IMR-90 (cell line): ENCODE measurements at regions not wholly inside any gene's neighbourhood (a gene's known extent, or its start where the extent isn't known, plus 50 kb on each side); places are given as distances from the start of the nearest gene placed in this dataset.

Experiments used
- ATAC-seq: fragments of 200-7000 bp; cut with Tn5 transposase; 2 replicates; pipeline ENCODE4 v1.9.1; 2020; ENCODE audit warnings: low read depth, mild to moderate bottlenecking, moderate library complexity
- BruUV-seq: library from RNA; stranded (reverse); fragments of 400-500 nt; replicated peaks from 2 replicates; lab custom pipeline; 2021; lab: Mats Ljungman, UMichigan
- CTCF ChIA-PET: fragments of 300-600 bp; formaldehyde crosslinking; extraction: SDS; loops from one replicate; lab custom pipeline; 2021; ENCODE audit warnings: antibody characterized with exemption; lab: Yijun Ruan, JAX
- POLR2A ChIA-PET: fragments of 300-600 bp; sonication (Branson Sonifier 250); formaldehyde crosslinking; loops from one replicate; lab custom pipeline; 2022; ENCODE audit warnings: antibody characterized with exemption; ENCODE audit not compliant: unreplicated experiment; lab: Charles Lee
- DNase-seq: peaks from one replicate; pipeline ENCODE4 v3.0.0; 2013
- H2AFZ ChIP-seq: replicated peaks from 2 replicates; pipeline ENCODE3; 2013; ENCODE audit warnings: low read length, mild to moderate bottlenecking; ENCODE audit not compliant: poor library complexity
- H2AK5ac ChIP-seq: 2 replicates; pipeline ENCODE4 v1.6.1; 2013; ENCODE audit warnings: low read depth, low read length, inconsistent platforms
- H2AK9ac ChIP-seq: replicated peaks from 2 replicates; pipeline ENCODE3; 2013; ENCODE audit warnings: mild to moderate bottlenecking, low read depth, low read length, moderate library complexity; ENCODE audit not compliant: poor library complexity
- H2BK120ac ChIP-seq: 2 replicates; pipeline ENCODE4 v1.6.1; 2013; ENCODE audit warnings: low read depth, low read length, inconsistent platforms
- H2BK15ac ChIP-seq: 3 replicates; pipeline ENCODE4 v1.6.1; 2013; ENCODE audit warnings: low read depth, low read length, inconsistent platforms
- H2BK20ac ChIP-seq: 2 replicates; pipeline ENCODE4 v1.6.1; 2013; ENCODE audit warnings: low read depth, mild to moderate bottlenecking, inconsistent platforms, low read length, moderate library complexity
- H2BK5ac ChIP-seq: 2 replicates; pipeline ENCODE4 v1.6.1; 2013; ENCODE audit warnings: mild to moderate bottlenecking, low read depth, low read length, inconsistent platforms; ENCODE audit not compliant: poor library complexity, severe bottlenecking
- H3K14ac ChIP-seq: replicated peaks from 2 replicates; pipeline ENCODE4 v1.6.1; 2013; ENCODE audit warnings: low read depth, low read length, inconsistent platforms
- H3K18ac ChIP-seq: 2 replicates; pipeline ENCODE4 v1.6.1; 2013; ENCODE audit warnings: low read depth, low read length, control low read depth
- H3K23ac ChIP-seq: 2 replicates; pipeline ENCODE4 v1.6.1; 2013; ENCODE audit warnings: low read depth, low read length, inconsistent platforms
- H3K27ac ChIP-seq: 2 replicates; pipeline ENCODE4 v1.5.1; 2013; ENCODE audit warnings: mild to moderate bottlenecking, control low read depth, low read length; ENCODE audit not compliant: insufficient read depth
- H3K27me3 ChIP-seq: 2 replicates; pipeline ENCODE4 v1.6.1; 2013; ENCODE audit warnings: low read length; ENCODE audit not compliant: control insufficient read depth, insufficient read depth
- H3K36me3 ChIP-seq: 2 replicates; pipeline ENCODE4 v1.6.1; 2013; ENCODE audit warnings: low read length, mixed read lengths; ENCODE audit not compliant: control insufficient read depth, insufficient read depth
- H3K4ac ChIP-seq: 2 replicates; pipeline ENCODE4 v1.6.1; 2013; ENCODE audit warnings: low read depth, low read length, inconsistent platforms
- H3K4me1 ChIP-seq: 2 replicates; pipeline ENCODE4 v1.6.1; 2013; ENCODE audit warnings: low read length, mixed read lengths; ENCODE audit not compliant: control insufficient read depth, insufficient read depth
- H3K4me2 ChIP-seq: 2 replicates; pipeline ENCODE4 v1.6.1; 2013; ENCODE audit warnings: low read depth, mild to moderate bottlenecking, control low read depth, low read length, moderate library complexity
- H3K4me3 ChIP-seq: 2 replicates; pipeline ENCODE4 v1.5.1; 2013; ENCODE audit warnings: low read depth, mild to moderate bottlenecking, control low read depth, low read length, moderate library complexity; ENCODE audit not compliant: insufficient read depth
- H3K56ac ChIP-seq: 2 replicates; pipeline ENCODE4 v1.6.1; 2013; ENCODE audit warnings: low read length, inconsistent platforms; ENCODE audit not compliant: insufficient read depth; ENCODE audit errors: extremely low read depth
- H3K79me1 ChIP-seq, 2 experiments: 2 replicates each; pipeline ENCODE4 v1.6.1; 2013; ENCODE audit warnings: low read length in 2 of 2, inconsistent platforms in 1 of 2, low read depth in 1 of 2
- H3K9ac ChIP-seq: 2 replicates; pipeline ENCODE4 v1.6.1; 2013; ENCODE audit warnings: low read depth, low read length, control low read depth
- H3K9me1 ChIP-seq: 2 replicates; pipeline ENCODE4 v1.6.1; 2013; ENCODE audit warnings: low read length, inconsistent platforms; ENCODE audit not compliant: insufficient read depth
- H3K9me3 ChIP-seq: 2 replicates; pipeline ENCODE4 v1.6.1; 2013; ENCODE audit warnings: low read length; ENCODE audit not compliant: control insufficient read depth, insufficient read depth
- H4K20me1 ChIP-seq: 2 replicates; pipeline ENCODE4 v1.6.1; 2013; ENCODE audit warnings: low read length, inconsistent platforms; ENCODE audit not compliant: insufficient read depth
- H4K5ac ChIP-seq: 2 replicates; pipeline ENCODE4 v1.6.1; 2013; ENCODE audit warnings: mild to moderate bottlenecking, low read depth, low read length, control low read depth
- H4K8ac ChIP-seq, 2 experiments: 2 replicates each; pipeline ENCODE4 v1.6.1; 2013; ENCODE audit warnings: low read depth in 2 of 2, low read length in 2 of 2, control low read depth in 1 of 2, inconsistent platforms in 1 of 2
- H4K91ac ChIP-seq: 2 replicates; pipeline ENCODE4 v1.6.1; 2013; ENCODE audit warnings: low read depth, low read length, inconsistent platforms; ENCODE audit not compliant: insufficient read depth
- BHLHE40 ChIP-seq: fragments of 150-350 bp; IDR thresholded peaks from 2 replicates; pipeline ENCODE4 v1.6.1; 2016; ENCODE audit warnings: mild to moderate bottlenecking, low read depth, low read length
- WGBS, 2 experiments: methylation state at CpG; one replicate each; pipeline versions ENCODE4 v1.1.5 to v1.1.7; 2013; ENCODE audit warnings: missing lambda C conversion rate in 2 of 2; ENCODE audit not compliant: insufficient read length in 1 of 2; ENCODE audit errors: extremely low coverage in 2 of 2; 5-methylcytosine and 5-hydroxymethylcytosine counted together
- dilution Hi-C: fragments of 300-500 bp; cut with HindIII; formaldehyde crosslinking; loops from one replicate; pipeline ENCODE4 v1.14.3; 2018; ENCODE audit warnings: low sequenced_read_pairs; ENCODE audit not compliant: unreplicated experiment
- in situ Hi-C: fragments of 300-500 bp; cut with MboI; formaldehyde crosslinking; loops from 3 replicates; pipeline ENCODE4 v1.14.3; 2019; ENCODE audit warnings: low sequenced_read_pairs, inconsistent platforms, mixed read lengths
- intact Hi-C: fragments of 100-400 bp; cut with micrococcal nuclease; formaldehyde crosslinking; loops from 2 replicates; pipeline ENCODE4 v1.10.0; 2022

DNA sequence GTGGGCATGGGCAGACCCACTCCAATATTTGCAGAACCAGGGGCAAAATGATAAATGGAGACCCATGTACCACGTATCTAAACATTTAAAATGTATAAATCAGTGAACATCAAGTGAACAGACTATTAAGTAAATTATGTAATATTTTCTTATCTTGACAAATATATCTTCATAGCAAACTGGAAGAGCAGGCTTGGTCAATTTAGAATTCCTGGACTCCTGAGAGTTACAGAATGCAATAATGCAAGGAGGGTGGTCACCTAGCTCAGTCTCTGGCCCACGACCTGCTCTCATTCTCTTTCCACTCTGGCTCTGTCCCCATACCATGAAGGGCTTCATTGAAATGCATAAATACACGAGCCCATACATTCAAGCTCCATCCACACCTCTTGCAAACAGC is 398.0 kb downstream of the ENC1 start:
- Histone ChIP-seq H4K91ac (no peak overlapping the region), H2BK5ac (no peak overlapping the region), H3K79me1 (no peaks in the 10 kb centered on the region), H3K23ac (no peak overlapping the region), H3K36me3 (no peaks in the 10 kb centered on the region), H2AK9ac (no peak overlapping the region), H4K5ac (no peak overlapping the region), H2BK120ac (no peak overlapping the region), H3K9me3 (no peaks in the 10 kb centered on the region), H3K18ac (no peak overlapping the region), H3K56ac (no peak overlapping the region), H4K8ac (no peak overlapping the region), H3K4me1 (peaks cover 3% of the 10 kb centered on the region; the same call in 1 of the 2 replicates), H3K14ac (peak overlapping the region; percentile 45; the same call in 1 of the 2 replicates), H2BK20ac (no peak overlapping the region), H2BK15ac (peak overlapping the region; percentile 43; the same call in 1 of the 3 replicates), H3K4ac (no peak overlapping the region), H3K27me3 (no peaks in the 10 kb centered on the region), H2AFZ (no peak overlapping the region), H3K9ac (no peak overlapping the region), H3K27ac (no peak overlapping the region), H3K4me3 (no peak overlapping the region), H3K4me2 (no peak overlapping the region), H4K20me1 (no peaks in the 10 kb centered on the region), H2AK5ac (0 out of 2 replicates have a peak overlapping the region, but pooled peaks have one; percentile 8), H3K9me1 (peaks cover 4% of the 10 kb centered on the region)
- DNase-seq (no peak), ATAC-seq (no peak)
- no peak for TF ChIP-seq BHLHE40
- dilution Hi-C loops = no loop called here
- BruUV-seq = no TSS peak
- CTCF ChIA-PET = no interaction called here
- no CpG with 5 or more reads among the region's 3 CpGs for WGBS, 2 experiments
- in situ Hi-C loops = no loop called here
- intact Hi-C loops = no loop called here
- POLR2A ChIA-PET = no interaction called here
